ENCODE measurements at regions not wholly inside any gene's neighbourhood (a gene's known extent, or its start where the extent isn't known, plus 50 kb on each side); places are given as distances from the start of the nearest gene placed in this dataset.

- no peak for DNase-seq
Measured at GRCh38 chr22:23377767-23378166, 197.5 kb downstream of the BCR start.

- DNase-seq, result peak; percentile 68
Measured at GRCh38 chr22:23376256-23376655, 195.9 kb downstream of the BCR start.

GRCh38 chr22:23375031-23375827 is 194.9 kb downstream of the BCR start:
- DNase-seq, result no peak

- DNase-seq, result no peak
Measured at GRCh38 chr22:23373601-23374000, 193.3 kb downstream of the BCR start.

- DNase-seq, result peak; percentile 4
Measured at GRCh38 chr22:23370251-23370650, 189.9 kb downstream of the BCR start.

- DNase-seq, result peak; percentile 15
Measured at GRCh38 chr22:23369054-23369685, 188.9 kb downstream of the BCR start.
